K562 (cell line): ENCODE measurements at regions not wholly inside any gene's neighbourhood (a gene's known extent, or its start where the extent isn't known, plus 50 kb on each side); places are given as distances from the start of the nearest gene placed in this dataset.

Experiments used
- ATAC-seq: fragments of 200-7000 bp; cut with Tn5 transposase; 3 replicates; pipeline ENCODE4 v1.9.1; 2020; ENCODE audit warnings: moderate library complexity
- BruUV-seq: library from RNA; stranded (reverse); fragments of 400-500 nt; replicated peaks from 2 replicates; lab custom pipeline; 2021; lab: Mats Ljungman, UMichigan
- CTCF ChIA-PET: fragments of 300-600 bp; formaldehyde crosslinking; extraction: SDS; loops from one replicate; lab custom pipeline; 2021; ENCODE audit warnings: low intra/inter-chr PET ratio; lab: Yijun Ruan, JAX
- POLR2A ChIA-PET: fragments of 300-600, 350-650 bp; sonication (Branson Sonifier 250); formaldehyde crosslinking; extraction: SDS; loops from one replicate; lab custom pipeline; 2021; ENCODE audit warnings: antibody characterized with exemption, inconsistent platforms; lab: Yijun Ruan, JAX
- DNase-seq, 4 experiments: peaks; one replicate each; pipeline versions ENCODE4 v3.0.0 to v3.0.0-alpha.2; 2011 to 2018; ENCODE audit warnings: low spot score in 3 of 4, mixed read lengths in 3 of 4; ENCODE audit errors: extremely low read depth in 1 of 4
- FAIRE-seq: peaks from 2 replicates; lab custom pipeline; 2011; peaks lifted over from hg19 to GRCh38; lab: Jason Lieb, UNC
- H2AFZ ChIP-seq: 2 replicates; pipeline ENCODE4 v1.6.0; 2011; ENCODE audit warnings: low read depth, low read length, control low read depth, inconsistent platforms
- H3K27ac ChIP-seq: fragments of 200-600 bp; 3 replicates; pipeline ENCODE4 v1.8.0; 2011; ENCODE audit warnings: low read depth, mild to moderate bottlenecking, control low read depth, inconsistent platforms, low read length, moderate library complexity, mixed read lengths; ENCODE audit errors: extremely low read depth
- H3K27me3 ChIP-seq, 2 experiments: fragments of 300-600 bp in 1 of 2; 2 replicates in 1 of 2; 3 replicates in 1 of 2; pipeline versions ENCODE4 v1.6.0 to v1.8.0; 2011; ENCODE audit warnings: inconsistent platforms in 2 of 2, low read length in 2 of 2, mild to moderate bottlenecking in 1 of 2, mixed read lengths in 1 of 2, moderate library complexity in 1 of 2; ENCODE audit not compliant: control insufficient read depth in 2 of 2, insufficient read depth in 2 of 2
- H3K36me3 ChIP-seq: fragments of 300-600 bp; 3 replicates; pipeline ENCODE4 v1.8.0; 2011; ENCODE audit warnings: mild to moderate bottlenecking, low read length, inconsistent platforms; ENCODE audit not compliant: control insufficient read depth, insufficient read depth
- H3K4me1 ChIP-seq, 2 experiments: fragments of 200-600 bp in 1 of 2; replicated peaks in 1 of 2; 2 replicates in 1 of 2; 3 replicates in 1 of 2; pipeline versions ENCODE4 v1.5.1 to v1.8.0; 2011; ENCODE audit warnings: inconsistent platforms in 2 of 2, low read length in 2 of 2, mild to moderate bottlenecking in 1 of 2, mixed read lengths in 1 of 2, moderate library complexity in 1 of 2; ENCODE audit not compliant: control insufficient read depth in 2 of 2, insufficient read depth in 2 of 2
- H3K4me2 ChIP-seq: 2 replicates; pipeline ENCODE4 v1.6.1; 2011; ENCODE audit warnings: low read length, control low read depth, inconsistent platforms, mixed read lengths; ENCODE audit not compliant: insufficient read depth
- H3K4me3 ChIP-seq: fragments of 200-600 bp; sonication (generic), shearing (Covaris generic); 2 replicates; pipeline ENCODE4 v1.5.1; 2016; ENCODE audit warnings: control low read depth, inconsistent platforms
- H3K79me2 ChIP-seq: fragments of 200-600 bp; 3 replicates; pipeline ENCODE4 v1.8.0; 2011; ENCODE audit warnings: low read length, inconsistent platforms; ENCODE audit not compliant: control insufficient read depth, insufficient read depth
- H3K9ac ChIP-seq, 2 experiments: 2 replicates each; pipeline versions ENCODE4 v1.6.0 to v1.6.1; 2011; ENCODE audit warnings: low read depth in 2 of 2, low read length in 2 of 2, control low read depth in 1 of 2, inconsistent platforms in 1 of 2, mild to moderate bottlenecking in 1 of 2, mixed read lengths in 1 of 2; ENCODE audit not compliant: insufficient read depth in 1 of 2
- H3K9me1 ChIP-seq: one replicate; pipeline ENCODE4 v1.6.0; 2011; ENCODE audit warnings: inconsistent platforms, mild to moderate bottlenecking, low read length, moderate library complexity; ENCODE audit not compliant: control insufficient read depth, insufficient read depth
- H3K9me3 ChIP-seq: replicated peaks from 2 replicates; pipeline ENCODE4 v1.5.1; 2011; ENCODE audit warnings: low read depth, low read length, inconsistent platforms; ENCODE audit not compliant: control insufficient read depth, insufficient read depth
- H4K20me1 ChIP-seq: replicated peaks from 2 replicates; pipeline ENCODE4 v1.6.1; 2011; ENCODE audit warnings: low read length, inconsistent platforms, mixed read lengths; ENCODE audit not compliant: control insufficient read depth, insufficient read depth
- DDX20 ChIP-seq: fragments of 450-650 bp; IDR thresholded peaks from 2 replicates; pipeline ENCODE4 v1.6.1; 2016; ENCODE audit warnings: missing genetic modification characterization, low read depth, mild to moderate bottlenecking, missing compliant biosample characterization, moderate library complexity
- ELF1 ChIP-seq: fragments of 200-800 bp; sonication (Bioruptor generic); IDR thresholded peaks from 2 replicates; pipeline ENCODE4 v1.6.1; 2016; ENCODE audit warnings: missing genetic modification characterization, missing compliant biosample characterization
- ELF4 ChIP-seq: fragments of 450-650 bp; formaldehyde crosslinking; IDR thresholded peaks from 2 replicates; pipeline ENCODE4 v1.4.0; 2022; ENCODE audit warnings: missing genetic modification characterization
- GABPA ChIP-seq: fragments of 200-800 bp; sonication (Bioruptor generic); conservative IDR thresholded peaks from 2 replicates; pipeline ENCODE4 v1.6.1; 2016; ENCODE audit warnings: low read depth, missing genetic modification characterization, missing compliant biosample characterization
- KLF13 ChIP-seq: fragments of 450-650 bp; IDR thresholded peaks from 2 replicates; pipeline ENCODE4 v1.6.1; 2016; ENCODE audit warnings: missing genetic modification characterization, low read depth, mild to moderate bottlenecking, missing compliant biosample characterization, moderate library complexity, borderline replicate concordance
- SMC3 ChIP-seq: conservative IDR thresholded peaks from 2 replicates; pipeline ENCODE4 v1.6.1; 2011; ENCODE audit warnings: low read depth, low read length, improper control_type of control experiment; ENCODE audit not compliant: insufficient read depth
- XRCC4 ChIP-seq: IDR thresholded peaks from one replicate; pipeline ENCODE4 v1.6.1; 2011; ENCODE audit not compliant: insufficient read depth, insufficient read length; ENCODE audit errors: extremely low read depth
- ZFP36 ChIP-seq: fragments of 150-350 bp; IDR thresholded peaks from 2 replicates; pipeline ENCODE4 v1.6.1; 2018; ENCODE audit warnings: low read length, low read depth; ENCODE audit not compliant: partially characterized antibody
- ZNF143 ChIP-seq: sonication (generic); formaldehyde crosslinking; IDR thresholded peaks from 2 replicates; pipeline ENCODE4 v1.9.0; 2022; ENCODE audit warnings: mild to moderate bottlenecking, missing genetic modification reagents
- ZNF197 ChIP-seq: fragments of 200-800 bp; sonication (Bioruptor generic); IDR thresholded peaks from 2 replicates; pipeline ENCODE4 v1.6.1; 2016; ENCODE audit warnings: low read depth, missing genetic modification characterization, missing compliant biosample characterization
- ZNF232 ChIP-seq: sonication (generic); formaldehyde crosslinking; IDR thresholded peaks from 2 replicates; pipeline ENCODE4 v1.8.0; 2022; ENCODE audit warnings: mild to moderate bottlenecking, missing genetic modification reagents
- ZNF436 ChIP-seq: fragments of 250-450, 450-650 bp; sonication (Bioruptor Pico); formaldehyde crosslinking; IDR thresholded peaks from 2 replicates; pipeline ENCODE4 v1.7.0; 2020; ENCODE audit warnings: mild to moderate bottlenecking
- ZNF57 ChIP-seq: fragments of 450-650 bp; formaldehyde crosslinking; IDR thresholded peaks from 2 replicates; pipeline ENCODE4 v1.4.0; 2020; ENCODE audit warnings: mild to moderate bottlenecking, moderate library complexity
- ZNF583 ChIP-seq: fragments of 250-450 bp; sonication (Bioruptor Pico); IDR thresholded peaks from 2 replicates; pipeline ENCODE4 v1.4.0; 2020
- ZNF592 ChIP-seq: fragments of 450-650 bp; IDR thresholded peaks from 2 replicates; pipeline ENCODE4 v1.6.1; 2017; ENCODE audit warnings: antibody characterized with exemption, mild to moderate bottlenecking
- ZNF668 ChIP-seq: fragments of 250-450 bp; sonication (Bioruptor Pico); IDR thresholded peaks from 2 replicates; pipeline ENCODE4 v1.8.0; 2022; ENCODE audit warnings: mild to moderate bottlenecking, inconsistent platforms
- WGBS: fragments of 100-300 bp; shearing (Covaris generic); methylation state at CpG from one replicate; pipeline ENCODE4 v1.1.6; 2016; ENCODE audit warnings: low coverage, mixed read lengths; ENCODE audit not compliant: insufficient coverage; ENCODE audit errors: missing lambda C conversion rate; 5-methylcytosine and 5-hydroxymethylcytosine counted together
- in situ Hi-C: fragments of 300-500 bp; cut with MboI; formaldehyde crosslinking; loops from 4 replicates; pipeline ENCODE4 v1.15.0; 2018; ENCODE audit warnings: inconsistent platforms, mixed read lengths
- intact Hi-C: fragments of 100-400 bp; cut with micrococcal nuclease; formaldehyde crosslinking; loops from 2 replicates; pipeline ENCODE4 v1.14.2; 2022
- TF ChIP-seq, protein P1 (sequence below): sonication (generic); formaldehyde crosslinking; IDR thresholded peaks from 2 replicates; pipeline ENCODE4 v1.8.1; 2023; ENCODE audit warnings: mild to moderate bottlenecking, missing genetic modification reagents
- TF ChIP-seq, protein P2 (sequence below): fragments of 250-450 bp; sonication (Bioruptor Pico); IDR thresholded peaks from 2 replicates; pipeline ENCODE4 v1.8.0; 2022; ENCODE audit warnings: inconsistent platforms

- Histone ChIP-seq H3K27ac (no peak overlapping the region), H2AFZ (no peak overlapping the region), H4K20me1 (no peaks in the 10 kb centered on the region), H3K9ac (no peak overlapping the region), H3K4me2 (no peak overlapping the region), H3K9me1 (no peaks in the 10 kb centered on the region), H3K9me3 (no peaks in the 10 kb centered on the region), H3K79me2 (no peaks in the 10 kb centered on the region), H3K4me1 (no peaks in the 10 kb centered on the region), H3K36me3 (no peaks in the 10 kb centered on the region), H3K27me3 (no peaks in the 10 kb centered on the region), H3K4me3 (no peak overlapping the region)
- CTCF ChIA-PET: no interaction called here
- FAIRE-seq (no peak), ATAC-seq (no peak), DNase-seq (no peak)
- BruUV-seq: no TSS peak
- POLR2A ChIA-PET: no interaction called here
- TF ChIP-seq XRCC4 (no peak), ZNF436 (CRISPR knock-in tag) (no peak), ELF1 (tag) (no peak), ZNF592 (no peak), ZFP36 (no peak), ELF4 (CRISPR knock-in tag) (no peak), SMC3 (no peak), DDX20 (no peak), ZNF232 (CRISPR knock-in tag) (no peak), ZNF143 (CRISPR knock-in tag) (no peak), ZNF668 (no peak), GABPA (tag) (no peak), ZNF57 (CRISPR knock-in tag) (no peak), KLF13 (tag) (no peak), ZNF583 (CRISPR knock-in tag) (no peak), ZNF197 (no peak)
- TF ChIP-seq, protein P1, sequence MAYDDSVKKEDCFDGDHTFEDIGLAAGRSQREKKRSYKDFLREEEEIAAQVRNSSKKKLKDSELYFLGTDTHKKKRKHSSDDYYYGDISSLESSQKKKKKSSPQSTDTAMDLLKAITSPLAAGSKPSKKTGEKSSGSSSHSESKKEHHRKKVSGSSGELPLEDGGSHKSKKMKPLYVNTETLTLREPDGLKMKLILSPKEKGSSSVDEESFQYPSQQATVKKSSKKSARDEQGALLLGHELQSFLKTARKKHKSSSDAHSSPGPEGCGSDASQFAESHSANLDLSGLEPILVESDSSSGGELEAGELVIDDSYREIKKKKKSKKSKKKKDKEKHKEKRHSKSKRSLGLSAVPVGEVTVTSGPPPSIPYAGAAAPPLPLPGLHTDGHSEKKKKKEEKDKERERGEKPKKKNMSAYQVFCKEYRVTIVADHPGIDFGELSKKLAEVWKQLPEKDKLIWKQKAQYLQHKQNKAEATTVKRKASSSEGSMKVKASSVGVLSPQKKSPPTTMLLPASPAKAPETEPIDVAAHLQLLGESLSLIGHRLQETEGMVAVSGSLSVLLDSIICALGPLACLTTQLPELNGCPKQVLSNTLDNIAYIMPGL (CRISPR knock-in tag): no peak
- TF ChIP-seq, protein P2, sequence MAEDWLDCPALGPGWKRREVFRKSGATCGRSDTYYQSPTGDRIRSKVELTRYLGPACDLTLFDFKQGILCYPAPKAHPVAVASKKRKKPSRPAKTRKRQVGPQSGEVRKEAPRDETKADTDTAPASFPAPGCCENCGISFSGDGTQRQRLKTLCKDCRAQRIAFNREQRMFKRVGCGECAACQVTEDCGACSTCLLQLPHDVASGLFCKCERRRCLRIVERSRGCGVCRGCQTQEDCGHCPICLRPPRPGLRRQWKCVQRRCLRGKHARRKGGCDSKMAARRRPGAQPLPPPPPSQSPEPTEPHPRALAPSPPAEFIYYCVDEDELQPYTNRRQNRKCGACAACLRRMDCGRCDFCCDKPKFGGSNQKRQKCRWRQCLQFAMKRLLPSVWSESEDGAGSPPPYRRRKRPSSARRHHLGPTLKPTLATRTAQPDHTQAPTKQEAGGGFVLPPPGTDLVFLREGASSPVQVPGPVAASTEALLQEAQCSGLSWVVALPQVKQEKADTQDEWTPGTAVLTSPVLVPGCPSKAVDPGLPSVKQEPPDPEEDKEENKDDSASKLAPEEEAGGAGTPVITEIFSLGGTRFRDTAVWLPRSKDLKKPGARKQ (CRISPR knock-in tag): no peak
- in situ Hi-C loops (no loop called here), intact Hi-C loops (no loop called here)
- WGBS: 0% methylated on average over 1 of the region's 1 CpG
Observed at GRCh38 chr16:52123842-52124241, 423.1 kb downstream of the TOX3 start.
